Ishikawa (cell line): ENCODE measurements at regions not wholly inside any gene's neighbourhood (a gene's known extent, or its start where the extent isn't known, plus 50 kb on each side); places are given as distances from the start of the nearest gene placed in this dataset.

Source experiments
- CEBPB ChIP-seq: IDR thresholded peaks from 2 replicates; pipeline ENCODE4 v1.6.1; 2012
- EGR1 ChIP-seq: IDR thresholded peaks from 2 replicates; pipeline ENCODE4 v1.6.1; 2012
- EP300 ChIP-seq: IDR thresholded peaks from 2 replicates; pipeline ENCODE4 v1.6.1; 2012; ENCODE audit warnings: borderline replicate concordance
- MAX ChIP-seq: IDR thresholded peaks from 2 replicates; pipeline ENCODE4 v1.6.1; 2012
- NFIC ChIP-seq: IDR thresholded peaks from 2 replicates; pipeline ENCODE4 v1.6.1; 2012
- REST ChIP-seq: IDR thresholded peaks from 2 replicates; pipeline ENCODE4 v1.6.1; 2012; ENCODE audit warnings: low read depth, mild to moderate bottlenecking
- TAF1 ChIP-seq: IDR thresholded peaks from 2 replicates; pipeline ENCODE4 v1.6.1; 2012; ENCODE audit warnings: low read depth, mild to moderate bottlenecking
- YY1 ChIP-seq: IDR thresholded peaks from 2 replicates; pipeline ENCODE4 v1.6.1; 2012; ENCODE audit warnings: low read depth

GRCh38 chr9:24413651-24414050 lies 132.0 kb downstream of the IZUMO3 start:
- TF ChIP-seq REST (no peak), MAX (no peak), NFIC (no peak), TAF1 (no peak), YY1 (no peak), CEBPB (no peak), EP300 (no peak), EGR1 (no peak)
